ENCODE measurements at regions not wholly inside any gene's neighbourhood (a gene's known extent, or its start where the extent isn't known, plus 50 kb on each side); places are given as distances from the start of the nearest gene placed in this dataset.

- Histone ChIP-seq H3K79me2 (ENCODE audit: control insufficient read depth, insufficient read depth, low read length) (no peaks in the 10 kb centered on the region), H3K9me1 (replicated peaks; ENCODE audit: control insufficient read depth, extremely low read depth, insufficient read depth, low read length) (no peaks in the 10 kb centered on the region), H3K27me3 (ENCODE audit: control insufficient read depth in 2 of 2, insufficient read depth in 2 of 2, low read length in 2 of 2) (peaks cover 0 to 2% of the 10 kb centered on the region in 2 experiments), H2AFZ (ENCODE audit: low read depth, low read length) (no peak overlapping the region), H4K20me1 (replicated peaks; ENCODE audit: control insufficient read depth, extremely low read depth, insufficient read depth, low read length) (no peaks in the 10 kb centered on the region), H3K27ac (ENCODE audit: insufficient read depth, low read depth, low read length) (no peak overlapping the region), H3K4me3 (replicated peaks in 1 of 3; ENCODE audit: insufficient read depth in 1 of 3, low read depth in 1 of 3, low read length in 3 of 3) (no peak overlapping the region), H3K36me3 (ENCODE audit: control insufficient read depth in 2 of 2, extremely low read depth in 1 of 2, insufficient read depth in 2 of 2, low read length in 2 of 2) (no peaks in the 10 kb centered on the region), H3K9ac (replicated peaks; ENCODE audit: extremely low read depth, insufficient read depth, low read length) (no peak overlapping the region), H3K4me1 (ENCODE audit: control insufficient read depth, extremely low read depth, insufficient read depth, low read length) (no peaks in the 10 kb centered on the region), H3K9me3 (replicated peaks; ENCODE audit: control insufficient read depth, insufficient read depth, low read length) (no peaks in the 10 kb centered on the region), H3K4me2 (ENCODE audit: insufficient read depth, low read length) (no peak overlapping the region)
- DNase-seq (ENCODE audit: low read depth, low spot score) = no peak
- no peak for FAIRE-seq
- dilution Hi-C loops (cut with MboI; ENCODE audit: extremely low pct_ligation_motif_present, low sequenced_read_pairs) (no loop called here), intact Hi-C loops (cut with micrococcal nuclease) (no loop called here)
- ChIA-PET POLR2A (no interaction called here), CTCF (no interaction called here)
- TF ChIP-seq CTCF (IDR thresholded peaks at IDR 0.05; ENCODE audit: extremely low read depth in 1 of 2, insufficient read depth in 1 of 2, low read depth in 1 of 2, low read length in 2 of 2) (no peak), MAX (IDR thresholded peaks at IDR 0.05; ENCODE audit: insufficient read depth, insufficient read length) (no peak), EZH2 (IDR thresholded peaks at IDR 0.05; ENCODE audit: borderline replicate concordance, low read depth, low read length, severe bottlenecking) (no peak), JUN (IDR thresholded peaks at IDR 0.05; ENCODE audit: borderline replicate concordance, insufficient read depth, insufficient read length, low read depth) (no peak), GATA2 (IDR thresholded peaks at IDR 0.05; ENCODE audit: insufficient read depth, insufficient read length, low read depth, low read length) (no peak), POLR2AphosphoS5 (IDR thresholded peaks at IDR 0.05; ENCODE audit: insufficient read depth, low read depth, low read length) (no peak), FOS (IDR thresholded peaks at IDR 0.05; ENCODE audit: borderline replicate concordance, insufficient read depth, low read length) (no peak), POLR2A (IDR thresholded peaks at IDR 0.05; ENCODE audit: low read depth, low read length) (no peak), MYC (IDR thresholded peaks at IDR 0.05; ENCODE audit: low read depth, low read length) (no peak)
- BruUV-seq (replicated peaks) = no TSS peak
Observed at GRCh38 chr2:224166654-224167053, 127.6 kb upstream of the SERPINE2 start.

All from endothelial cell of umbilical vein (primary cell).